GM12891 (cell line): ENCODE measurements at regions not wholly inside any gene's neighbourhood (a gene's known extent, or its start where the extent isn't known, plus 50 kb on each side); places are given as distances from the start of the nearest gene placed in this dataset.

Source experiments
- PAX5 ChIP-seq: IDR thresholded peaks from 2 replicates; pipeline ENCODE4 v1.6.1; 2011; ENCODE audit warnings: low read length, moderate library complexity, mild to moderate bottlenecking; ENCODE audit not compliant: insufficient read depth, severe bottlenecking
- POLR2A ChIP-seq: IDR thresholded peaks from 2 replicates; pipeline ENCODE4 v1.6.1; 2011; ENCODE audit warnings: low read depth, low read length, control low read depth
- POLR2AphosphoS5 ChIP-seq: IDR thresholded peaks from 2 replicates; pipeline ENCODE4 v1.6.1; 2011; ENCODE audit warnings: low read depth, low read length, control low read depth
- POU2F2 ChIP-seq: IDR thresholded peaks from 2 replicates; pipeline ENCODE4 v1.6.1; 2011; ENCODE audit warnings: low read depth, mild to moderate bottlenecking, control low read depth, low read length, moderate library complexity
- SPI1 ChIP-seq: IDR thresholded peaks from 2 replicates; pipeline ENCODE4 v1.6.1; 2011; ENCODE audit warnings: low read depth, low read length, control low read depth
- TAF1 ChIP-seq: IDR thresholded peaks from 2 replicates; pipeline ENCODE4 v1.6.1; 2011; ENCODE audit warnings: low read depth, low read length, control low read depth

DNA sequence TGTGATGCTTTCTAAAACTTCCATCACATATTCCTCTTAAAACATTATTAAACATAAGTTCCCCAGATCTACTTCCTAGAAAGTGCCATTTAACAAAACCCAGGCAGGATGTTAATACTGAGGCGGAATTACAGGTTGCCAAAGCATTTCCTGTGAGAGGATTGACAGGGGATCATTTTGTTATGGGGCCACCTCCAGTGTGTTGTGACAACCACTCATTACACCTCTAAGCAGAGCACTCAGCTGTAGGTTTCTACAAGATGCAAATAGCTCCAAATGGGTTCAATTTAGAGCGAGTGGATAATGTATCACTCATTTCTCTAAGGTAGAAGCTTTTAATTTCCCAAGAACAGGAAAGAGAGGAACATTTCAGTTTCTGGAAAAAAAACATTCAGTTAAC lies 1429.5 kb upstream of the ACVR2A start:
- TF ChIP-seq POLR2A: no peak
- TF ChIP-seq POLR2AphosphoS5: no peak
- no peak for TF ChIP-seq TAF1
- no peak for TF ChIP-seq POU2F2
- TF ChIP-seq SPI1: no peak
- TF ChIP-seq PAX5: no peak
